ENCODE measurements at regions not wholly inside any gene's neighbourhood (a gene's known extent, or its start where the extent isn't known, plus 50 kb on each side); places are given as distances from the start of the nearest gene placed in this dataset.

DNA sequence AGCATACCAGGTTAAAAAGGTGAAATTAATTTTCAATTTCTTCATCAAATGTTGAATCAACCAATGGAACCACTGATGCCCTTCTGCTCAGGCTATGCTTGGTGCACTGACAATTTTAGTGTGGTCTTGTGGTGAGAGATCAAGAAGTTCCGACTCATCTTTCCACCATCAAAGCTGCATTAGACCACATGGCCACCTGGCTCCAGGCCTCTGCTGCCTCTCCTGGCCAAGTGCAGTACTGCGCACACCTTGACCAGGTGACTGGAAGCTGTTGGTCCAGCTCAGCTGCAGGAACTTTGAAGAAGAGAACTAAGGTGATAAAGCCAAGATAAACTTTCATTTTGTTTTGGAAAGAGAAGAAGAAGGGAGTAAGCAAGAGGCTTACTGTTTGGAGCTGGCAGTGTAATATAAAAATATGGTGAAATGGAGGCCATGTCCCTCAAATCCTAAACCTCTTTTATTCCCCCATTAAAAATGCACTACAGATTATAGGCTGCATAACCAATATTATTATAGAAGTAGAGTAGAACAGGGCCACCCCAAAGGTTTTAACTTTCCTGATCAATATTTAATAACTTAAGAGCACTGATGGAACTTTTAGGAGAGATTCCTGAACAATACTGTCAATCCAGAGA lies 315.5 kb upstream of the C9orf72 start:
- no peak for DNase-seq (ENCODE audit: low read depth)

GRCh38 chr9:27924502-27924901 lies 351.2 kb upstream of the C9orf72 start:
- no peak for DNase-seq (ENCODE audit: low read depth)

- DNase-seq (ENCODE audit: low read depth): no peak
These were observed 352.5 kb upstream of the C9orf72 start for GRCh38 chr9:27925815-27926214.

- DNase-seq (ENCODE audit: low read depth): no peak
These were observed 356.6 kb upstream of the C9orf72 start for GRCh38 chr9:27929841-27930240.

DNA sequence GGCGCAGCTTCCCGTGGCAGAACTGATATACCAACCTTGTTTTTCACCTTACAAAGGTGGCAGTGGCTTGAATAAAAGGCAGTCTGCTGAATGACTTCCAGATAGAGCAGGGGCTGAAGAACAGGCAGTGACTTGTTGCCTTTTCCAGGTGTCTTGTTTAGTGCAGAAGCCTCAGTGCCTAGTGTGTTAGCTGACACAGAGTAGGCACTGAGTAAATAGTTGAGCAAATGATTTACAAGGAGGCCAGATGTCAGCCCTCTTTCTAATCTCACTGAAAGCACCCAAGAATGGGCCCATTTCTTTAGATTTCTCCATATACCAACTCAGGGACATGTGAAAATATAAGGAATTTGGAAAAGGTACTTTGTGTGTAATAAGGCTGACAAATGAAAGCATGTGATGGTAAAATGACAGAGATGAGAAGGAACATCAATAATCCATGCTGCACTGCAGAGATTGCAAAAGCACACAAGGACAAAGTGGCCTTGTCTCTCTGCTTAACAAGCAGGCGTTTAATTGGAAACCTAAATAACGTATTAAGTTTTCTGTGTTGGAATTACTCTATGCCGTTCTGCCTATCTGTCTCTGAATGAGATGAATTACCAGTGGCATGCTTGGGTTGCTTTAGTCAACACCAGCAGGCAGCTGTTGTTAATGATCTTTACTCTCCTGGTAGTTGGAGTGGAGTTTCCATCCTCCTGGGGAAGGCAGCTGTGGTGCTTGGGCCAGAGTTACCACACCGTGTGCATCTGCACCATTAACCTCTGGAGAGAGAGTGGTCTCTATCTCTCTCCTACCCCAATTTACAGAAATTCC lies 360.1 kb upstream of the C9orf72 start:
- no peak for DNase-seq (ENCODE audit: low read depth)

DNA sequence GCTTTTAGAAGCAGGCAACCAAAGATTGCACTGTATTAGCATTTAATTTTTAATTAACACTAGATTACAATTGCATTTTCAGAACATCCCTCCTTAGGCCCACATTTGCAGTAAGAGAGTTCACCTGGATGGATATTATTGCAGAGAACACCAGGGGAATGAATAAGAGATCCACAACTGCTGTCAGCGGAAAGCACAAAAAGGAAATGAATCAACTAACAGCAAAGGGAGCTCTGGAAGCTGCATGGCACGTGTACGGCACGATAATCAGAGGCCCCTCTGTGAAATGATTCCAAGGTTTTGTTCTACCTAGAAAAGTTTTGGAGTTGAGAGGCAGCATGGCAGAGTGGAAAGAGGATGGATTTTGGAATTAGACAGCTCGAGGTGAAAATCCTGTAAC lies 361.2 kb upstream of the C9orf72 start:
- DNase-seq (ENCODE audit: low read depth): no peak

DNA sequence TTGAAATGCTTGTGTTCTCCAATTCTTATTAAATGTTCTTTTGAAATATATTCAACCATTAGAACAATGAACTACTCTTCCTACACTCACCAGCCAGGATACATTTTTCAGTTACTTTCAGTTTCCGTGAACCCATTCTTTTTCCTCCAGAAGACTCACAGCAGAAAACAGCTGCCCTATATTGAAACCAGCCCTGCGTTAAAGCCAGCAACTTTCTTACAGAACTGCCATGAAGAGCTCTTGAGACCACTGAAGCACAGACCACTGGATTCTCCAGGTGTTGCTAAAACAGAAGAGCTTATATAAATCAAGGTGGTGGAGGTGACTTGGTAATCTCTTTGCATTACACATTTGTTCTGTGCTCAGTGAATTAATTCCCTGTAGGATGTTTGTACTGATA lies 365.9 kb upstream of the C9orf72 start:
- no peak for DNase-seq (ENCODE audit: low read depth)

GRCh38 chr9:27940535-27940934 lies 367.3 kb upstream of the C9orf72 start:
- DNase-seq (ENCODE audit: low read depth): no peak

GRCh38 chr9:27943501-27943900 lies 370.2 kb upstream of the C9orf72 start:
- DNase-seq (ENCODE audit: low read depth): no peak

DNA sequence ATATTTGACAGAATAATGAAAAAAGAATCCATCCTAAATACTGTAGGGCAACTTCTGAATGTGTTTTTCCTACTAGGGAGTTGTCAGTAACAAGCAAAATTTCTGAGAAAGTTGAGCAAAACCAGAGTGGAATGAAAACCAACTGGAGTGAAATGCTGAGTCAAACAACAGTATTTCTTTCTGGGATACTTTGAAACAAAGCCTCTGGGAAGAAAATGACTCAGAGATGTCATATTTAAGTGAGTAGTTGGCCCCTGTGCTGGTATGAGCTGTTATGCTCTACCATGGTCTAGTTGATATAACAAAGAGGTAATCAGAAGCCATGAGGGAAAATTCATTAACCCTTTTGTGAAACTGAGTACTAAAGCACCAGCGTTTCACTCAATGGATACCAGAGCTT lies 372.1 kb upstream of the C9orf72 start:
- DNase-seq (ENCODE audit: low read depth): no peak

- no peak for DNase-seq (ENCODE audit: low read depth)
These were observed 377.1 kb upstream of the C9orf72 start for GRCh38 chr9:27950382-27950781.

DNA sequence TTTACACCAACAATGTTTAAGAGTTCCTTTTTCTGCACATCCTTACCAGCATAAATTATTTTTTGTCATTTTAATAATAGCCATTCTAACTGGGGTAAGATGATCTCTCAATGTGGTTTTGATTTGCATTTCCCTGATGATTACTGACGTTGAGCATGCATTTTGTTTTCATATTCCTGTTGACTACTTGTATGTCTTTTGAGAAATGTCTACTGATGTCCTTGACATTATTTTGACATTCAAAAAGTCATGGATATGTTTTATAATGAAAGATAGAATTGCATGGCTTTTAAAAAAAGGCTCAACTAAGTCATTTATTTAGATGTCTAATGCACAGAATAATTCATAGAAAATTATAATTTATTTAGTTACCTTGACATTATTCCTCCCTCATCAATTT lies 381.6 kb upstream of the C9orf72 start:
- no peak for DNase-seq (ENCODE audit: low read depth)

GRCh38 chr9:27963836-27964235 lies 390.6 kb upstream of the C9orf72 start:
- DNase-seq (ENCODE audit: low read depth): no peak

- no peak for DNase-seq (ENCODE audit: low read depth)
These were observed 393.9 kb upstream of the C9orf72 start for GRCh38 chr9:27967210-27967609.

GRCh38 chr9:27977931-27978330 lies 404.6 kb upstream of the C9orf72 start:
- no peak for DNase-seq (ENCODE audit: low read depth)

- DNase-seq (ENCODE audit: low read depth): no peak
These were observed 412.4 kb upstream of the C9orf72 start for GRCh38 chr9:27985714-27986113.

- DNase-seq (ENCODE audit: low read depth): no peak
These were observed 417.2 kb upstream of the C9orf72 start for GRCh38 chr9:27990524-27990923.

- DNase-seq (ENCODE audit: low read depth): no peak
These were observed 417.9 kb upstream of the C9orf72 start for GRCh38 chr9:27991221-27991620.

- no peak for DNase-seq (ENCODE audit: low read depth)
These were observed 427.8 kb upstream of the C9orf72 start for GRCh38 chr9:28001096-28001495.

GRCh38 chr9:28004900-28005299 lies 431.6 kb upstream of the C9orf72 start:
- no peak for DNase-seq (ENCODE audit: low read depth)

DNA sequence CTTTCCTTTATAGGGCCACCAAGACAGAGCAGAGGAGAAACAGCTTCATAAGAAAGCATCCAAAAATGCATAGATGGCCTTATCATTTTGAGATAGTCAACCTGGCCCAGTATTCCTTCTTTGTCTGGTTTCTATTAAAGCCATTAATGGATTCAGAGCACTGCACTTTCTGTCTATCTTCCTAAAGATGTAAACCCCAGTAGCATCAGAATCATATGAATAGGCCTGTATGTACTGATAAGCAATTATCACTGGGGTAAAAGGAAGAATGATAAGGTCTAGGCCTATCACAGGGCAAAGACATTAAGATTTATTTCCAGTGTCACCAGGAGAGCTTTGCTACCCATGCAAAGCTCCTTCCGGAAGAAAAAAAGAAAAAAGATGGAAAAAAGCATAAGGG lies 432.5 kb upstream of the C9orf72 start:
- no peak for DNase-seq (ENCODE audit: low read depth)

DNA sequence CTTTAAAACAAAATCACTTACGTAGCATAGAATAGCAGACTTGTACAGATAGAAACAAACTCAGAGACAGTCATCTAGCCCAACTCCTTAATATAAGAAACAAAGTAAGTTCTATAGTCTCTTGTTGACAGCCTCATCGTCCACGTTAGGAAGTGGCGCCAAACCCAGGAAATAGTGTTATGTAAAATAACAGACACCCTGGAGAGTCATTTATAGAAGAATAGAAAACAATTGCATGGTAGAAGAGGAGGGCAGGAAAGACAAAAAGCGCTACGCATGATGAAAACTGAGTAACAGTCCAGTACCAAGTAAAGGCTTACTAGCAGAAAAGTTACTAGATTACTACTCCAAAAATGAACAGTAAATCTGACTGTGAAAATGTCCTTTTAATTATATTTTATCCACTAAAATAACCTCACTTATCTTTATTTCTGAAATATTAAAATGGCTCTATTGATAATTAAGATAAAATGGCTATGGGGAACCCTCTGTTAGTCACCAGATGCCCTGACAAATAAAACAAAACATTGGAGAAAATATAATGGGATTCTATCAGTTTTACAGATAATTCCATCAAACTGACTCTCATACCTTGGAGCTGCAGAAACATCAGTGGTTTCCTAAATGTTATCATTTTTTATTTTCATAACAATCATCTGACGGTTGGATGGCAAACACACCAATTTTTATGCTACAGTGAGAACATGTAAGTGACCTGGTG lies 434.0 kb upstream of the C9orf72 start:
- no peak for DNase-seq (ENCODE audit: low read depth)

- DNase-seq (ENCODE audit: low read depth): no peak
These were observed 440.9 kb upstream of the C9orf72 start for GRCh38 chr9:28014212-28014611.
